DND-41 (cell line): ENCODE measurements at regions not wholly inside any gene's neighbourhood (a gene's known extent, or its start where the extent isn't known, plus 50 kb on each side); places are given as distances from the start of the nearest gene placed in this dataset.

Source experiments
- CTCF ChIP-seq: IDR thresholded peaks from 2 replicates; pipeline ENCODE4 v1.5.1; 2012; ENCODE audit warnings: borderline replicate concordance, low read length, moderate library complexity, mild to moderate bottlenecking; ENCODE audit not compliant: poor library complexity, severe bottlenecking; ENCODE audit errors: extremely low read depth
- EZH2 ChIP-seq: IDR thresholded peaks from 3 replicates; pipeline ENCODE4 v1.6.1; 2012; ENCODE audit warnings: borderline replicate concordance, low read depth, mild to moderate bottlenecking, moderate library complexity, low read length, inconsistent platforms; ENCODE audit not compliant: severe bottlenecking

DNA sequence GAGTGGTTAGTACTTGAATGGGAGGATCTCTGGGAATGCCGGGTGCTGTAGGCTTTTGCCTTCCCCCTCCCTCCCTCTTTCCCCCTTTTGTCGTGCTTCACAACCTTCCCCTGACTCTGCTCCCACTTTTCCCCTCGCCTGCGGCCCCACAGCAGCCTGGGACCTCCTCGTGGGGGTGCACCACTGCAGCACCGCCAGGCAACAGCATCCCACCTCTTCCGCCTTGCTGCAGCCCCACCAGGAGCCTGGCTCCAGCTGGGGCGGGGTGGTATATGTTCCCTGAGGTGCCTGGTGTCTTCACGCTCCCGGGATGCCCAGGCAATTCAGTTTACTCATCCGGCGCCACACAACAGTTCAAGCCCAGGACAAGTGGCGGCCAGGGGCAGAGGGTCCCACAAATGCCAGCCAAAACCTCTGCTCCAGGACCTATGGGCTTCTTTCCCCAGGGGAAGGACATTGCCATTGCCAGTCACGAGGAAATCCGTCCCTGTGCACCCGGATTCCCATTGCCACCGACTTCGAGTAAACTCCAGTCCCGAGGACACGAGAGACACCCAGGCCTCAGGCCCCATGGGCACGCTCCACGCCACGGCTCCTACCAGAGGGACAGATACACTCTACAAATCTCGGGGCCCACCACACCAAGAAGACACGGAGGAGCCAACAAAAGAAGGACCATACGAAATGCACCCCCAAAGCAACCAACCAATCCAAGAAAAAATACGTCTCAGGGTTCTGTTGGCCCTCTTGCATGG is 181.7 kb downstream of the ALG10 start:
- TF ChIP-seq CTCF = no peak
- no peak for TF ChIP-seq EZH2
